Right lung (tissue), 2 donors: ENCODE measurements at regions not wholly inside any gene's neighbourhood (a gene's known extent, or its start where the extent isn't known, plus 50 kb on each side); places are given as distances from the start of the nearest gene placed in this dataset.
"Not testable (repeated sequence)": the region's sequence is repeated elsewhere in the genome, so short reads cannot be mapped to it uniquely, and the experiment has no call there.

ENCODE experiments used
- DNase-seq, 2 donors: peaks; one replicate each; pipeline ENCODE4 v3.0.0-alpha.2; 2013

- no peak for DNase-seq
These were observed 814.2 kb upstream of the SLITRK5 start for GRCh38 chr13:86856991-86857390.

- DNase-seq, result no peak
These were observed 813.0 kb upstream of the SLITRK5 start for GRCh38 chr13:86858216-86858615.

- no peak for DNase-seq
These were observed 809.0 kb upstream of the SLITRK5 start for GRCh38 chr13:86862137-86862536.

- no peak for DNase-seq
These were observed 806.8 kb upstream of the SLITRK5 start for GRCh38 chr13:86864376-86864775.

- peak; percentile 4 to 6 for DNase-seq
These were observed 800.7 kb upstream of the SLITRK5 start for GRCh38 chr13:86870444-86870843.

- no peak for DNase-seq
These were observed 793.7 kb upstream of the SLITRK5 start for GRCh38 chr13:86877441-86877840.

- no peak for DNase-seq
These were observed 792.4 kb upstream of the SLITRK5 start for GRCh38 chr13:86878781-86879180.

- DNase-seq, result no peak
These were observed 789.8 kb upstream of the SLITRK5 start for GRCh38 chr13:86881390-86881789.

GRCh38 chr13:86882107-86882506, 789.1 kb upstream of the SLITRK5 start:
- DNase-seq, result no peak

GRCh38 chr13:86882835-86883234, 788.3 kb upstream of the SLITRK5 start:
- no peak for DNase-seq

- no peak for DNase-seq
These were observed 778.8 kb upstream of the SLITRK5 start for GRCh38 chr13:86892330-86892729.

- DNase-seq, result no peak
These were observed 770.3 kb upstream of the SLITRK5 start for GRCh38 chr13:86900906-86901305.

GRCh38 chr13:86906127-86906874, 764.9 kb upstream of the SLITRK5 start:
- no peak for DNase-seq

GRCh38 chr13:86907156-86907555, 764.0 kb upstream of the SLITRK5 start:
- peak in 1 of 2 donors; percentile 15 for DNase-seq

- DNase-seq, result no peak
These were observed 761.9 kb upstream of the SLITRK5 start for GRCh38 chr13:86909318-86909717.

GRCh38 chr13:86914757-86915156, 756.4 kb upstream of the SLITRK5 start:
- no peak for DNase-seq

- DNase-seq, result not testable (repeated sequence)
These were observed 753.7 kb upstream of the SLITRK5 start for GRCh38 chr13:86917438-86917837.

- DNase-seq, result no peak
These were observed 752.5 kb upstream of the SLITRK5 start for GRCh38 chr13:86918682-86919081.

GRCh38 chr13:86920961-86921360, 750.2 kb upstream of the SLITRK5 start:
- DNase-seq, result no peak

GRCh38 chr13:86922936-86923335, 748.2 kb upstream of the SLITRK5 start:
- DNase-seq, result no peak

GRCh38 chr13:86926916-86927315, 744.3 kb upstream of the SLITRK5 start:
- DNase-seq, result not testable (repeated sequence)

GRCh38 chr13:86932776-86933334, 738.3 kb upstream of the SLITRK5 start:
- DNase-seq, result no peak

- DNase-seq, result no peak
These were observed 737.5 kb upstream of the SLITRK5 start for GRCh38 chr13:86933676-86934075.

- no peak for DNase-seq
These were observed 733.9 kb upstream of the SLITRK5 start for GRCh38 chr13:86937316-86937715.
